ENCODE measurements at regions not wholly inside any gene's neighbourhood (a gene's known extent, or its start where the extent isn't known, plus 50 kb on each side); places are given as distances from the start of the nearest gene placed in this dataset.

DNA sequence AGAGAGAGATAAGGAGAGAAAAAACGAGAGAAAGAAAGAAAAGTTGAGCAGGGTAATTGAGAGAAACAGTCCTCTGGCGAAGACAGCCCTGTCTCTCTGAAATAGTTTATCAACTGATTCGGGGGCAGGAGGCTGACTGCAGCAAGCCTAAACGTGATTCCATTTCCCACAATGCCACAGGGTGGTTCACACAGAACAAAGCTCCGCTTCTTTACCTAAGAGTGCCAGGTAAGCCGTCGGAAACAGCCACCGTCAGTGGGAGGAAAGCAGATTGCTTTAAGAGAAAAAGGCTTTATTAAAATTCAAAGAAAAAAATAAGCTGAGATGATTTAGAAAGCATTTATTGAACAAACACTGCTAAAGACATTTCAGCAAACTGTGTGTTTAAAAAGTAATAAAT, 271.4 kb upstream of the POU3F3 start:
- TF ChIP-seq, protein P1, sequence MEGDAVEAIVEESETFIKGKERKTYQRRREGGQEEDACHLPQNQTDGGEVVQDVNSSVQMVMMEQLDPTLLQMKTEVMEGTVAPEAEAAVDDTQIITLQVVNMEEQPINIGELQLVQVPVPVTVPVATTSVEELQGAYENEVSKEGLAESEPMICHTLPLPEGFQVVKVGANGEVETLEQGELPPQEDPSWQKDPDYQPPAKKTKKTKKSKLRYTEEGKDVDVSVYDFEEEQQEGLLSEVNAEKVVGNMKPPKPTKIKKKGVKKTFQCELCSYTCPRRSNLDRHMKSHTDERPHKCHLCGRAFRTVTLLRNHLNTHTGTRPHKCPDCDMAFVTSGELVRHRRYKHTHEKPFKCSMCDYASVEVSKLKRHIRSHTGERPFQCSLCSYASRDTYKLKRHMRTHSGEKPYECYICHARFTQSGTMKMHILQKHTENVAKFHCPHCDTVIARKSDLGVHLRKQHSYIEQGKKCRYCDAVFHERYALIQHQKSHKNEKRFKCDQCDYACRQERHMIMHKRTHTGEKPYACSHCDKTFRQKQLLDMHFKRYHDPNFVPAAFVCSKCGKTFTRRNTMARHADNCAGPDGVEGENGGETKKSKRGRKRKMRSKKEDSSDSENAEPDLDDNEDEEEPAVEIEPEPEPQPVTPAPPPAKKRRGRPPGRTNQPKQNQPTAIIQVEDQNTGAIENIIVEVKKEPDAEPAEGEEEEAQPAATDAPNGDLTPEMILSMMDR (IDR thresholded peaks at IDR 0.05) = no peak
- no peak for TF ChIP-seq POLR2A (IDR thresholded peaks at IDR 0.05)
